ENCODE measurements at regions not wholly inside any gene's neighbourhood (a gene's known extent, or its start where the extent isn't known, plus 50 kb on each side); places are given as distances from the start of the nearest gene placed in this dataset.

GRCh38 chr6:126939784-126940183 is 178.7 kb upstream of the RSPO3 start:
- TF ChIP-seq CTCF (tag by site-specific recombination; IDR thresholded peaks at IDR 0.05) (no peak), TCF7L2 (IDR thresholded peaks at IDR 0.05; ENCODE audit: borderline replicate concordance, low read depth, low read length) (no peak)

Data from HEK293 (cell line).